ENCODE measurements at regions not wholly inside any gene's neighbourhood (a gene's known extent, or its start where the extent isn't known, plus 50 kb on each side); places are given as distances from the start of the nearest gene placed in this dataset.

- no peaks in the 10 kb centered on the region for H3K4me1 ChIP-seq
- no peak overlapping the region for H3K27ac ChIP-seq
- H3K27me3 ChIP-seq, result no peaks in the 10 kb centered on the region
- intact Hi-C loops (cut with DNase I; ENCODE audit: low total_unique reads), result no loop called here
- H3K4me3 ChIP-seq, result no peak overlapping the region
- no peaks in the 10 kb centered on the region for H3K9me3 ChIP-seq
- H3K36me3 ChIP-seq (ENCODE audit: low read depth, missing control alignments), result no peaks in the 10 kb centered on the region
- 66 to 75% methylated on average over 9 of the region's 9 CpGs for WGBS, 2 donors
- DNase-seq, result no peak
- TF ChIP-seq POLR2A (IDR thresholded peaks at IDR 0.05) (no peak), CTCF (IDR thresholded peaks at IDR 0.05) (no peak)
Measured at GRCh38 chr19:31546205-31546960, 197.1 kb upstream of the TSHZ3 start.

- Histone ChIP-seq H3K27ac (no peak overlapping the region), H3K9me3 (no peaks in the 10 kb centered on the region), H3K4me3 (no peak overlapping the region), H3K27me3 (no peaks in the 10 kb centered on the region), H3K4me1 (no peaks in the 10 kb centered on the region), H3K36me3 (ENCODE audit: low read depth, missing control alignments) (no peaks in the 10 kb centered on the region)
- intact Hi-C loops (cut with DNase I; ENCODE audit: low total_unique reads), result no loop called here
- whole genome bisulfite sequencing, 2 donors, result 90 to 94% methylated on average over 4 of the region's 4 CpGs
- peak; percentile 53 for DNase-seq
- TF ChIP-seq POLR2A (IDR thresholded peaks at IDR 0.05), result no peak
- TF ChIP-seq CTCF (IDR thresholded peaks at IDR 0.05), result peak in 2 of 3 experiments; percentile 12 to 33
Measured at GRCh38 chr19:31548941-31549340, 199.7 kb upstream of the TSHZ3 start.

GRCh38 chr19:31553112-31553845 is 204.0 kb upstream of the TSHZ3 start:
- intact Hi-C loops (cut with DNase I; ENCODE audit: low total_unique reads), result no loop called here

GRCh38 chr19:31553846-31554215 is 204.6 kb upstream of the TSHZ3 start:
- peak overlapping the region in 1 of 2 donors; percentile 76 for H3K27ac ChIP-seq
- no peaks in the 10 kb centered on the region for H3K36me3 ChIP-seq (ENCODE audit: low read depth, missing control alignments)
- no peaks in the 10 kb centered on the region for H3K4me1 ChIP-seq
- peak; percentile 83 for DNase-seq
- no peaks in the 10 kb centered on the region for H3K9me3 ChIP-seq
- no peaks in the 10 kb centered on the region for H3K27me3 ChIP-seq
- intact Hi-C loops (cut with DNase I; ENCODE audit: low total_unique reads), result no loop called here
- no peak for TF ChIP-seq CTCF (IDR thresholded peaks at IDR 0.05)
- TF ChIP-seq POLR2A (IDR thresholded peaks at IDR 0.05), result no peak
- 44 to 45% methylated on average over 8 of the region's 8 CpGs for WGBS, 2 donors
- no peak overlapping the region for H3K4me3 ChIP-seq

More at GRCh38 chr19:31553112-31553845, 204.0 kb upstream of the TSHZ3 start:
- Histone ChIP-seq H3K9me3 (no peaks in the 10 kb centered on the region), H3K4me1 (no peaks in the 10 kb centered on the region), H3K4me3 (no peak overlapping the region), H3K27ac (peak overlapping the region in 1 of 2 donors; percentile 76), H3K27me3 (no peaks in the 10 kb centered on the region), H3K36me3 (ENCODE audit: low read depth, missing control alignments) (no peaks in the 10 kb centered on the region)
- no peak for DNase-seq
- no peak for TF ChIP-seq CTCF (IDR thresholded peaks at IDR 0.05)
- no peak for TF ChIP-seq POLR2A (IDR thresholded peaks at IDR 0.05)
- 57 to 65% methylated on average over 9 of the region's 9 CpGs for WGBS, 2 donors
